NCI-H187 (cell line): ENCODE measurements at regions not wholly inside any gene's neighbourhood (a gene's known extent, or its start where the extent isn't known, plus 50 kb on each side); places are given as distances from the start of the nearest gene placed in this dataset.
A peak's percentile ranks its signal among the peaks of the same experiment; 100 is the strongest.
"Not testable (repeated sequence)": the region's sequence is repeated elsewhere in the genome, so short reads cannot be mapped to it uniquely, and the experiment has no call there.

Experiments used
- DNase-seq, 2 experiments: peaks; one replicate each; lab custom pipeline; 2025; lab: John Stamatoyannopoulos, UW

DNA sequence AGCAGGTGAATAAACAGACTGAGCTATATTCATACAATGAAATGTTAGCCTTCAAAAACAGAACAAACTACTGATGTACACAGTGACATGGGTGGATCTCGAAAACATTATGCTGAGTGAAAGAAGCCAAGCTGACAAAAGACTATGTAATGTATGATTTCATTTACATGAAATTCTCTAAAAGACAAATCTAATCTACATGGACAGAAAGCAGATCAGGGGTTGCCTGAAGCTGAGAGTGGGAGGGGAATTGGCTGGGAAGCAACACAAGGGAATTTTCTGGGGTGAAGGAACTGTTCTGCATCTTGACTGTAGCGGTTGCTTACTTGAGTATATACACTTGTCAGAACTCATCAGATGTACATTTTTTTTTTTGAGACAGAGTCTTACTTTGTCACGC is 121.7 kb upstream of the SVIL start:
- DNase-seq = no peak

DNA sequence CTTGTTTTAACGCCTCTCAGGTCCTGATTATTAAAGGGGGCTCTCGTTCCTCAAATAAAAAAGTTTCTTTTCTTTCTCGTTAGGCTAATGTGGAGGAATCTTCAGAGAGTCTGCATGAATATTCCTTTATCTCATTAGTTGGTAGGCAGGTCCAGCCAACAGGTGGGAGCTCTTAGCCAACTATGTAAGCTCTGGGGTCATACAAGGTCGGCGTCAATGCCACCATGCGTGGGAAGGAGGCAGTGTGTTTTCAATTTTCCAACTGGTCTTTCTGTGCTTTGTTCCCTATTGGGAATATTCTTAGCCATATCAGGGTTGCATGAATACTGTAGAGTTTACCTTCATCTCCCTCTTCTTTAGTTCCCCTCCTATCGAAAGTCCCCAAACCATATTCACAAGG is 118.5 kb upstream of the SVIL start:
- no peak for DNase-seq

DNA sequence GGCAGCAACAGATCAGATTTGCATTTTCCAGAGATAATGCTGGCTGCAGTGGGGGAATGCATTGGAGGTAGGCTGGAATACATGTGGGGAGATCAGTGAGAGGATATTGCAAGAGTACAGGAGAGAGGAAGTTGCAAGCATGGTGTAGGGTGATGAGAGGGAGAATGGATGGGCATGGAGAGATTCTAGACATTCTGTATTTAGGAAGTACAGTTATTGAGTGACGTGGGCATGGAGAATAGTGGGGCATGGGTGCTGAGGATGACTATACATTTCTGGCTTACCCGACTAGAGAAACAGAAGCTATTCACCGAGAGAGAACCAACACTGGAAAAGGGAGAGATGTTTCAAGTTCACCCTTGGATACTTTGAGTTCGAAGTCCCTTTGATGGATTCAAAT is 116.9 kb upstream of the SVIL start:
- DNase-seq = no peak

DNA sequence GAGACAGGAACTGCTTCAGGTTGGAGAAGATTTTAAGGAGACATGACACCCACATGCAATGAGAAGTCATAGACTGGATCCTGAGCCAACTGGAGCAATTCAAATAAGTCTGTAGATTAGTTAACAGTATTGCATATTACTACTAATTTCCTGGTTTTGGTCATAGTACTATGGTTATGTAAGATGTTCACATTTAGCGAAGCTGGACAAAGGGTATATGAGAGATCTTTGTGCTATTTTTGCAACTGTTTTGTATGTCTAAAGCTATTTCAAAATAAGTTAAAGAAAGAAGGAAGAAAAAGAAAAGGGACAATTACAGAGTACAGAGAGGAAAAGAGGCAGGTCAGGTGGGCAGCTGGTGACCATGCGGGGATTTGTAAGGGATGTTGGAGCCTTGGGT is 116.5 kb upstream of the SVIL start:
- DNase-seq = no peak

DNA sequence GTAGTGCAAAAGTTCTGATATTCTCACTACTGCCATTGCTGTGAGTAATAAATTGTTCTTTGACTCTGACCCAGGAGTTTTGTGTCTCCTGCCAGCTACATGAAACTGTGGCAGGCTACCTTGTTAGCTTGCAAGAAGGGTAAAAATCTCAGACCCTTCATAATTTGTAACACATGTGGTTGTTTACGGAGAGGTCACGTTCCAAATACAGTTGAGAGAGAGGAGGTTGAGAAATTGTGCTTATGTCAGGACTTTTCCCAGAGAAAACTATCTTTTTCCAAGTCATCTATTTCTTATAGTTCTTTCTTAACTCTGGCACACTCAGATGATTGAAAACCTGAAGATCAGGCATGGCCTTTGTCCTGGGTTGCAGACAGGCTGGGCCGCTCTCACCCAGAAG is 114.4 kb upstream of the SVIL start:
- DNase-seq = no peak

DNA sequence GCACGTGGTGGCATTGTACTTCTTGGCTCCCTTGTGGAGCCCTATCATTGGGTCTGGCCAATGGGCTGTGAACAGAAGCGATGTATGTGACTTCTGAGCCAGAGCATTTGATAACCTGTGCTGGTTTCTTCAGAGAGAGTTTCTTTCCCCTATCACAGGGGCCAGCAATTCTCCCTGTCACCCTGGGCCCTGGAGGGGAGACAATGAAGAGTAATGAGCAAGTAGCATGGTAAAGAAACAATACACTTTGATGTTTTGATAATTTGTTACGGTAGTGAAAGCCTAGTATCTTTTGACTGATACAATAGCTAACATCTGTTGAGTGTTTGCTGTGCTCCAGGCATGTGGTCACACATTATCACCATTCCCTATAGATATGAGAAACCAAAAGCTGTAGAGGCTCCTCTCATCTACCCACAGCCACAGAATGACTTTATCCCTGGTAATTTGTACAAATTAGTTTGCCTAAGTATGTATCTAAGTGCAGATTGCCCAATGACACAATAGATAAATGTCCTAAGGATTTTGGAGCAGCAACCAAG is 113.4 kb upstream of the SVIL start:
- no peak for DNase-seq

DNA sequence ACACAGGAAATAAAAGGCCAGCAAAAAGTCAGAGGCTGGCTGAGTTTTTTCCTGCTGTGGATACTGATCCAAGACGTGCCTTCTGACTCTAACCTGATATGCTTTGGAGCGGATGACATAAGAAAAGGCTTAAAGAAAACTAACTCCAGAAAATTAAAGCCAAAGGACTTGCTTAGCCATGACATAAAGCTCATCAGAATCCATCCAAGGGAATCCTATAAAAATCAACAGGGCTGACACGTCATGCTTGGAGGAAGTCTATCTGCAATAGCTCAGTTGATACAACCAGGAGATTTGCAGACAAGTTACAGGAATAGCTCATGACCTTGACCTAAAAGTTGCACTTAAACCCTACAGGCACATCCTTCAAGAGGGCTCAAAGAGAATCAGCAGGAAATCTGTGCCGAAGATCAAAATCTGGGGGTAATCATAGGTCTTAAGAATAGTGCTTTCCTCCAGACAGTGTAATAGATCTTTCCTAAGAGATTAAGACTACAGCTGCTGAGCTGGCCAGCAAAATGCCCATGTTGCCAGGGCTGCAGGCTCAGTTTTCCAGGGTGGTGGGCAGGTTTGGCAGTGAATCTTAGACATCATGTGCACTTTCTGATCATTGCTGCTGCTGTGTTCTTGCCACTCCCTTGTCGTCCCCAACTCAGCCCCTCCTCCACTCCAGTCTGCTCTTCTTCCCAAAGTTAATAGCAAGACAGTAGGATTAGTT is 111.5 kb upstream of the SVIL start:
- DNase-seq = no peak

DNA sequence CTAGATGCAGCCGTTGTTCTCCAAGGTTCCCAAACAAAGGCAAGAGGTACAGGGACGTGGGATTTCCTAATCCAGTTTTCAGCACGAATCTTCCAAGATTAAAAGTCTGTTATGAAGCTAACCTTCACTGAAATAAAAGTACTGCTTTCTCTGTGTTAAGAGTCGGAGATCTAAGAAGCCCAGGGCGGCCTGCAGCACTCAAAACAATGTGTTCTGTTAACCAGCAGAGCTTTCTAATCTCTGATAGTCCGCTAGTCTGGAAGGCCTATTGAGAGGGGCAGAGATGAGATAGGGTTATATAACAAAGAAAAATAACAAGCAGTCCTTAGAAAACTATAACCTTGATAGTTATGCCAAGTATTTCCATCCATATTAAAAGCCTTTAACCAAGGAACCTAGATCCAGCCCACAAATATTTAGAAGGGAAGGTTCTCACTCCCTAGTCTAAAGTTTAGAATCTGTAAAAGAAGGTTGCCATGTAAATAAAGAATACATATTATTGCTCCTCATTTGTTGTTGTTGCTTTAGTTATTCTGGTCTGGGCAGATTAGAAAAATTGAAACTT is 106.3 kb upstream of the SVIL start:
- no peak for DNase-seq

DNA sequence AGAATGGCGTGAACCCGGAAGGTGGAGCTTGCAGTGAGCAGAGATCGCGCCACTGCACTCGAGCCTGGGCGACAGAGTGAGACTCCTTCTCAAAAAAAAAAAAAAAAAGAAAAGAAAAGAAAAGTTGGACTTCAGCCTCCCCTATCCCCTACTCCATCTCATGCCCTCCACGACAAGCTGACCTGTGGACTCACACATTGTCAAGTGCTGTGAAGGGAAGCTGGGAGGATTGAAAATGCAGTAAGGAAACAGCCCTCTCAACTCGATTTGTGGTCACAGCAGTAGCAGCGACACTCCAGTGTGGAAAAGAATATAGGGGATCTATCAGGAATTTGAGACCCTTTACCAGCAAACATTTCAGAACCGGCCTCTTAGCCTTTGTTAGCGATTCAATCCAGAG is 103.6 kb upstream of the SVIL start:
- no peak for DNase-seq

DNA sequence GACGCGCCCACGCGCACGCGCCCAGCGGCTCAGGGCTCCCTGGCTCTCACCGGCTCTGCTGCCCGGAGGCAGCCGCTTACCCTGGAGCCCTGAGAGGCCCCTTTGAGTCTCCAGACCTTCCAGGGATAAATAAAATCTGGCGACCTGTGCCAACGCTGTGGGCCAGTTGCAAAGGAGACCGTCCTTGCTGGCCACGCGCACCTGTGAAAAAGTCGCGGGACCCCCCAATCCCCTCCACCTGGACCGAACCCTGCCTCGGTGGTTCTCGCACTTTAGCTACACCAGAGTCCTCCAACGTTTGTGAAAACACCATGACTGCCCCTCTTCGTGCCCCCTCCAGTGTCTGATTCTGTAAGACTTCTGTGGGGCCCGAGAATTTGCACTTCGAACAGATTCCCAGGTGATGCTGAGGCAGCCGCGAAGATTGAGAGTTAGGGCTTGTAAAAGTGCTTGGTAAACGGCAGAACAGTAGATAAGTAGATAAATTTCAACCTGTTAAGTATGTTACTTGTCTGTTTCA is 102.4 kb upstream of the SVIL start:
- no peak for DNase-seq

DNA sequence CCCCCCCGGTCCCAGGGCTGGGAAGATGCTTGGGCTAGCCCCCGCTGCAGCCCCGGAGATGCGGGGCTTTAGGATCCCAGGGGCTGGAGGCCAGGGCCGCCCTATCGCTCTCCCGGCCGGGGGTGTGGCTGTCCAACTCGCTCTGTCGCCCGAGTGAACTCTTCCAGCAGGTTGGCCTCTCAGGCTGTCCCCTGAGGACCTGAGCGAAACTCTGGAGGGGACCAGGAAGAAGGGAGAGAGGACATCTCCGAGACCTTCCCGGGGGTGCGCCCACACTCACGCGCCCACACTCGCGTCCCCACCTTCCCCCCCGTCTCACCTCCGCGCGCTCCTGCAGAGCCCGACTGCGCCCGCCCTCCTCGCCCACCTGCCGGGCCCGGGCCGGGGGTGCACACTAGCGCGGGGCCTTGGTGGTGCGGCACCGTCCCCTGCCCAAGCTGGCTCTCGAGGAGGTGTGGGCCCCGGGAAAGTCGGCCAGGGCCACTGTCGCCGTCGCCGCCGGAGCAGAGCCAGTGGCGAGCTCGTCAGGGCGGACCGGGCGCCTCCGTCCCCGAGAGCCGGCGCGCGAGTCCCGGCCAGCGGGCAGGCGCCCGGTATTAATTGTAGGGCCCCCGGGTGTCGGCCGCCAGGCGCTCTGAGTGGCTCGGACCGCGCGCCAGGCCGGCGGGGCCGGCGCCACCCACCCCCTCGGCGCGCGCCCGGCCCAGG is 101.7 kb upstream of the SVIL start:
- DNase-seq = no peak

DNA sequence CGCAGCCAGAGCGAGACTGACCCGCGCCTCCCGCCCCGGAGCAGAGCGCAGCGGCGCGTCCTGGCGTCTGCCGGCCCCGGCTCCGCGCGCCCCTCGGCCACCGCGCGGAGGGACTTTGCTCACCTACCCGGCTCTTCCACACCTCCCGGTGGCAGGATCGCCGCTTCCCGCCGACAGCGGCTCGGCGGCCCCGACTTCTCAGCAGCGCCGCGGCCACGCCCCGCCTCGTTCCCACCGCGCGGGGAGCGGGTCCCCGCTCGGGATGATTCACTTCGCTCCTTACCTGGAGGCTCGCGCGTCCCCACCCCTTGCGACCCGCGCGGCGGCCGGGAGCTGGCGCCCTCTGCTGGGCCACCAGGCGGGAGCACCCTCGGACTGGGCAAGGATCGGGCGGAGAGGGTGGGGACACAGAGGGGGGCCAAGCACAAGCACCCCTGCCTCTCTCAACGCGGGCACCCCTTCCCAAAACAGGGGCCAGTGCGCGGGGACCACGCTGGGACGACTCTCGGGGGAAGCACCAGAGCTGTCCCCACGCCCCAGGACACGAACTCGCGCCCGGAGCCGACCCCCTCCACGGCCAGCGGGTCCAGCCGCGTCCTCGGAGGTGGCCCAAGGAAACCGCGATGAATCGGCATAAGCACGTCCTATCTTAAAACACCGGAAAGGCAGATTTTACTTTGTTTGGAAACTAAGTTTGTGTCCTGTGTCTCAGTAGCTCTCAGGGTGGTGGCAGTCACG is 101.0 kb upstream of the SVIL start:
- DNase-seq = peak; percentile 12 to 63

DNA sequence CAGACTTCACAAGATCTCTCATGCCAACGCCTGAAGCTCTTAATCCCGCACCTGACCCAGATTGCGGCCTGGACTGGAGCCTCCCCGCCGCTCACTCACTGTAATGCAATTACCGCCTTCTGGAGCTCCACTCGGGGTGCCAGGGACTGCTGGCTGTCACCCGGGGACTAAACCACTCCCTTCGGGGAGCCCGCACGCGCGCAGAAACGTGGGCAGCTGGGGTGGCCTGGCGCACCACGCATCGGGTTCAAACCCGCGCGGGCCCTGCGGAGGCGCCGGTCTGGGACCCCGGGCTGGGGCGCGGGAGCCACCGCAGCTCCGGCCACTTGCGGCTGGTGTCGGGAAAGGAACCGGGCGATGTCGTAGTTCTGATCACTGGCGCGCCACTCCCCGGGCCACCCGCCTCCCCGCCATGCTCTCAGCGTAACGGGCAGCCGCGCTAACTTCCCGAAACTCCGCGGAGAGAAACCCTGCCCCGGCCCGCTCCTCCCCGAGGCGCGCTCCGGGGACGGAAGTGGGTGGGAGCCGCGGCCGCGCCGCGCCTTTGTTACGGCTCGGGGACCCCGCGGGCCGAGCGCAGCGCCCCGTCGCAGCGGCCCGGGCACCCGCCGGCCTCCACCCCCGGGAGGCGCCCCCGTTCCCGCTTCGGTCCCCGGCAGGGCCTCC is 100.3 kb upstream of the SVIL start:
- DNase-seq = no peak

DNA sequence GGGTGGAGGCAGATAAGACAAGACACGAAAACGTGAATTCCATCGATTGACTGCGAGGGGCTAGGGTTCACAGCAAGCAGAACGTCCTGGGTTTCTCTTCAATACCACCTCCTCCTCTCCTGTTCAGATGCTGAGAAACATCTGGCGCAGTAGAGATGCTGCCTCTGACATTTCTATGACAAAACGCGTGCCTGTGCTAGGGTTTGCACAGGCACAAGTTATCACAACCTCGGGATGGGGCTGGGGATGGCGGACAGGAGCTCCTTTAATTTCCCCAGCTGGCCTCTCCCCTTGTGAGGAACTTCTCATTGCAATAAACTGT is 99.8 kb upstream of the SVIL start:
- DNase-seq = no peak

DNA sequence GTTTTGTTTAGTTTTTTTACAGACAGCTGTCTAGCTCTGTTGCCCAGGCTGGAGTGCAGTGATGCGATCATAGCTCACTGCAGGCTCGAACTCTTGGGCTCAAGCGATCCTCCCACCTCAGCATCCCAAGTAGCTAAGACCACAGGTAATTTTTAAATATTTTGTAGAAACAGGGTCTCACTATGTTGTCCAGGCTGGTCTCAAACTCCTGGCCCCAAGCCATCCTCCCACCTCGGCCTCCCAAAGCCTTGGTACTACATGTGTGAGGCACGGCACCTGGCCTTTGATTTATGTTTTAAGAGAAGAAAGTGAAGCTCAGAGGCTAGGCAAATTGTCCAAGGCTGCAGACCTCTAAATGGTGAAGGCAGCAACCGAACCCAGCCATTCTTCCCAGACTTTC is 98.6 kb upstream of the SVIL start:
- DNase-seq = no peak

DNA sequence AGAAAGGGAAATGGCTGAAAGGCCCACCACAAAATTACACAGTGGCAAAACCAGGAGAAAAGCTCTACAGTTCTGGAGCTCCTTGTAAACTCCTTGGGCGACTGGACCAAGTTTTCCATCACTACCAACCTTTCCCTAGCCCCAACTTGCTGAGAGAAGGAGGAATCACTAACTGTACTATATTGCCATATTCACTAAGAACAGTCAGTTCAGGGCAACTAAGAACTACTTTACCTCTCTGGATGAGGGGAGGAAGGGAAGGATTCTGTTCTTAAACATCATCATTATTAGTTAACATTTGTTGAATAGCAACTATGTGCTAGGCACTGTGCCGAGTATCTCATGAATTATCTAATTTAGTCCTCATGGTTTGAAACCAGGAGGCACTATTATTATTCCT is 98.1 kb upstream of the SVIL start:
- no peak for DNase-seq

DNA sequence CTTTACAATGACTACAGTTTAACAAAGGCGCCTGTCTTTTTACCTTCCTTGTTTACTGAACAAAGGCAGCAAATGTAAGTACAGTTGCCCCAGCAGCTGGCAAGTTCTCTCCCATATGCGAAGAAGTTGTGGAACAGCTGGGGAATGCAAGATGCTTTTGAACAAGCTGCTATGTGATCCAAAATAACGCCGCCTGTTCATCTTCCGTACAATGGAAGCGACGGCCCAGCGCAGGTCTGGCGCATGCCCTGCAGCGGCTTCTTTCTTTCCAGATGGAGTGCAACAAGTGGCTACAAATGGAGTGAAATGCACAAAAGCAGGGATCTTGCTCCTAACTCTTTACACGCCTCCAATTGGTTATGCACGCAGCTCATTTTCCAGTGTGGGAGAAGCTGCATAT is 97.0 kb upstream of the SVIL start:
- no peak for DNase-seq

DNA sequence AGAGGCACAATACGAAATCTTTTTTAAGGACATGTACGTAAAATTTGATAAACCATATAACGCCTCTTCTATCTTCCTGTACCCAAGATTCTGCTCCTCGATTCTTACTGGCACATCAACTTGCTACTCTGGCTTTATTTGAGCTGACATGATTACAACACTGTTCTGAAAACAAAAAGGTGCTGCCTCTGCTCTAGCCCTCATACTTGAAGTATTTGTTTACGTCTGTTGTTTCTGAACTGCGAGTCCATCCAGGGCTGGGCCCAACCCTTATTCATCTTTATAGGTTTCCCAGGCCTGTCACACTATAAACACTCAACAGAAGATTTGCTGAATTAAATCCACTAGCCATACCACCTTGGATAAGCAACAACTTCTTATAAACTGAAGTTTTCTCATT is 96.2 kb upstream of the SVIL start:
- no peak for DNase-seq

DNA sequence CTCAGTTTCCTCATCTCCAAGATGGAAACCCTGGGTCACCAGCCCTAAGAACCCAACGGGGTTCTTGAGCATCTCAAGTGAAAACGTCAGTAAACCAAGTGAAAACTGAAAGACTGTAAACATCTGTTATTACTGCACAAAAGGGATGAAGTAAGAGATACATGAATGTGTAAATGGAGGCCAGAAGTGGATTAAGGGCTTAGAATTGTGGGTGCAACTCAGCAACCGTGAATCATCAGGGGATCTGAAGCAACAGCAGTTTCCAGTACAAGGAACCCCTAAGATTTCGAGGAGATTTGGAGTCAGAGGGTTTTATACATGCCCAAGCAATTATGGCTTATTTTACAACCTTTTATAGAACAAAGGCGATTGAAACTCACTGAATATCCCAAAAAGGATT is 95.7 kb upstream of the SVIL start:
- no peak for DNase-seq

DNA sequence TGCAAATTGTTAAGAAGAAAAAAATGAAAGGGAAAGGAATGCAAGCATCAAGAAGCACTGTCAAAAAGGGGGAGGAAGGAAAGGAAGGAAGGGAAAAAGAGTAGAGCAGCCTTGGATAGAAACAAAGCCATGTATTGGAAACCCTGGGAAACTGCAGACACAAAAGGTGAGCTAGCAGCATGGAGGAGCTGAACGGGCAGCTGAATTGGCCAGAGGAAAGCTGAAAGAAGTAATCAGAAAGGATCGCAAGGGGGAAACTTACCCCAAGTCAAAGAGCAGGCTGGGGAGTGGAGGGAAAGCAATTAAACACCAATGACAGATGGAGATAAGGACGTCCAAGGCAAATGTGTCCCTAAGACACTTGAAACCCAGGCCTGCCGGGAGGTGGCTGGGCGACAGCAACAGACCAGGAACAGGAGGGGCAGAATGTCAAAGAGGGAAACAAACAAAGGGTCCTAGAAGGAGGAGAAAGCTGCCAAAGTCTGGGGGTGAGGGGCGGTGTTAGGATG is 93.8 kb upstream of the SVIL start:
- no peak for DNase-seq

DNA sequence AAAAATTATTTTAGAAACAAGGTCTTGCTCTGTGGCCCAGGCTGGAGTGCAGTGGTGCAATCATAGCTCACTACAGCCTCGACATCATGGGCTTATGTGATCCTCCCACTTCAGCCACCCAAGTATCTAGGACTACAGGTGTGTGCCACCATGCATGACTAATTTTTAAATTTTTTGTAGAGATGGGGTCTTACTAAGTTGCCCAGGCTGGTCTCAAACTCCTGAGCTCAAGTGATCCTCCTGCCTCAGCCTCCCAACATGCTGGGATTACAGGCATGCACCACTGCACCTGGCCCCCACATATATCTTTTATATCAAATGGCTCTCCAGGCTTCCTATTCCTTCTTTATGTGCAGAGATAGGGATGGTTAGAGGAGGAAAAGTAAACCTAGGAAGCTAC is 91.2 kb upstream of the SVIL start:
- DNase-seq = not testable (repeated sequence)
